K562 (cell line): ENCODE measurements at regions not wholly inside any gene's neighbourhood (a gene's known extent, or its start where the extent isn't known, plus 50 kb on each side); places are given as distances from the start of the nearest gene placed in this dataset.
A peak's percentile ranks its signal among the peaks of the same experiment; 100 is the strongest.

Source experiments
- ATAC-seq: fragments of 200-7000 bp; cut with Tn5 transposase; 3 replicates; pipeline ENCODE4 v1.9.1; 2020; ENCODE audit warnings: moderate library complexity
- BruUV-seq: library from RNA; stranded (reverse); fragments of 400-500 nt; replicated peaks from 2 replicates; lab custom pipeline; 2021; lab: Mats Ljungman, UMichigan
- CTCF ChIA-PET: fragments of 300-600 bp; formaldehyde crosslinking; extraction: SDS; loops from one replicate; lab custom pipeline; 2021; ENCODE audit warnings: low intra/inter-chr PET ratio; lab: Yijun Ruan, JAX
- POLR2A ChIA-PET: fragments of 300-600, 350-650 bp; sonication (Branson Sonifier 250); formaldehyde crosslinking; extraction: SDS; loops from one replicate; lab custom pipeline; 2021; ENCODE audit warnings: antibody characterized with exemption, inconsistent platforms; lab: Yijun Ruan, JAX
- DNase-seq, 4 experiments: peaks; one replicate each; pipeline versions ENCODE4 v3.0.0 to v3.0.0-alpha.2; 2011 to 2018; ENCODE audit warnings: low spot score in 3 of 4, mixed read lengths in 3 of 4; ENCODE audit errors: extremely low read depth in 1 of 4
- FAIRE-seq: peaks from 2 replicates; lab custom pipeline; 2011; peaks lifted over from hg19 to GRCh38; lab: Jason Lieb, UNC
- H2AFZ ChIP-seq: 2 replicates; pipeline ENCODE4 v1.6.0; 2011; ENCODE audit warnings: low read depth, low read length, control low read depth, inconsistent platforms
- H3K27ac ChIP-seq: fragments of 200-600 bp; 3 replicates; pipeline ENCODE4 v1.8.0; 2011; ENCODE audit warnings: low read depth, mild to moderate bottlenecking, control low read depth, inconsistent platforms, low read length, moderate library complexity, mixed read lengths; ENCODE audit errors: extremely low read depth
- H3K27me3 ChIP-seq, 2 experiments: fragments of 300-600 bp in 1 of 2; 2 replicates in 1 of 2; 3 replicates in 1 of 2; pipeline versions ENCODE4 v1.6.0 to v1.8.0; 2011; ENCODE audit warnings: inconsistent platforms in 2 of 2, low read length in 2 of 2, mild to moderate bottlenecking in 1 of 2, mixed read lengths in 1 of 2, moderate library complexity in 1 of 2; ENCODE audit not compliant: control insufficient read depth in 2 of 2, insufficient read depth in 2 of 2
- H3K36me3 ChIP-seq: fragments of 300-600 bp; 3 replicates; pipeline ENCODE4 v1.8.0; 2011; ENCODE audit warnings: mild to moderate bottlenecking, low read length, inconsistent platforms; ENCODE audit not compliant: control insufficient read depth, insufficient read depth
- H3K4me1 ChIP-seq, 2 experiments: fragments of 200-600 bp in 1 of 2; replicated peaks in 1 of 2; 2 replicates in 1 of 2; 3 replicates in 1 of 2; pipeline versions ENCODE4 v1.5.1 to v1.8.0; 2011; ENCODE audit warnings: inconsistent platforms in 2 of 2, low read length in 2 of 2, mild to moderate bottlenecking in 1 of 2, mixed read lengths in 1 of 2, moderate library complexity in 1 of 2; ENCODE audit not compliant: control insufficient read depth in 2 of 2, insufficient read depth in 2 of 2
- H3K4me2 ChIP-seq: 2 replicates; pipeline ENCODE4 v1.6.1; 2011; ENCODE audit warnings: low read length, control low read depth, inconsistent platforms, mixed read lengths; ENCODE audit not compliant: insufficient read depth
- H3K4me3 ChIP-seq: fragments of 200-600 bp; sonication (generic), shearing (Covaris generic); 2 replicates; pipeline ENCODE4 v1.5.1; 2016; ENCODE audit warnings: control low read depth, inconsistent platforms
- H3K79me2 ChIP-seq: fragments of 200-600 bp; 3 replicates; pipeline ENCODE4 v1.8.0; 2011; ENCODE audit warnings: low read length, inconsistent platforms; ENCODE audit not compliant: control insufficient read depth, insufficient read depth
- H3K9ac ChIP-seq, 2 experiments: 2 replicates each; pipeline versions ENCODE4 v1.6.0 to v1.6.1; 2011; ENCODE audit warnings: low read depth in 2 of 2, low read length in 2 of 2, control low read depth in 1 of 2, inconsistent platforms in 1 of 2, mild to moderate bottlenecking in 1 of 2, mixed read lengths in 1 of 2; ENCODE audit not compliant: insufficient read depth in 1 of 2
- H3K9me1 ChIP-seq: one replicate; pipeline ENCODE4 v1.6.0; 2011; ENCODE audit warnings: inconsistent platforms, mild to moderate bottlenecking, low read length, moderate library complexity; ENCODE audit not compliant: control insufficient read depth, insufficient read depth
- H3K9me3 ChIP-seq: replicated peaks from 2 replicates; pipeline ENCODE4 v1.5.1; 2011; ENCODE audit warnings: low read depth, low read length, inconsistent platforms; ENCODE audit not compliant: control insufficient read depth, insufficient read depth
- H4K20me1 ChIP-seq: replicated peaks from 2 replicates; pipeline ENCODE4 v1.6.1; 2011; ENCODE audit warnings: low read length, inconsistent platforms, mixed read lengths; ENCODE audit not compliant: control insufficient read depth, insufficient read depth
- C11orf30 ChIP-seq: fragments of 450-650 bp; IDR thresholded peaks from 2 replicates; pipeline ENCODE4 v1.6.1; 2016; ENCODE audit warnings: low read depth, mild to moderate bottlenecking
- MAFG ChIP-seq: fragments of 450-650 bp; conservative IDR thresholded peaks from 2 replicates; pipeline ENCODE4 v1.6.1; 2016; ENCODE audit warnings: missing genetic modification characterization, missing compliant biosample characterization
- NFE2 ChIP-seq: IDR thresholded peaks from 2 replicates; pipeline ENCODE4 v1.6.1; 2014; ENCODE audit warnings: antibody characterized with exemption, low read depth
- NFIC ChIP-seq: fragments of 450-650 bp; IDR thresholded peaks from 2 replicates; pipeline ENCODE4 v1.6.1; 2017; ENCODE audit warnings: mild to moderate bottlenecking, inconsistent platforms
- NFXL1 ChIP-seq: fragments of 450-650 bp; formaldehyde crosslinking; IDR thresholded peaks from 2 replicates; pipeline ENCODE4 v1.4.0; 2021; ENCODE audit warnings: mild to moderate bottlenecking
- ZBTB11 ChIP-seq, 3 experiments: fragments of 200-800 bp in 1 of 3; fragments of 250-450 bp in 1 of 3; fragments of 450-650 bp in 1 of 3; sonication (Bioruptor Pico) in 1 of 3; sonication (Bioruptor generic) in 1 of 3; formaldehyde crosslinking in 1 of 3; IDR thresholded peaks; 2 replicates each; pipeline versions ENCODE4 v1.6.1 to v1.8.0; 2016 to 2022; ENCODE audit warnings: mild to moderate bottlenecking in 2 of 3, missing genetic modification characterization in 2 of 3, missing compliant biosample characterization in 1 of 3, moderate library complexity in 1 of 3
- ZNF316 ChIP-seq: fragments of 450-650 bp; IDR thresholded peaks from 2 replicates; pipeline ENCODE4 v1.6.1; 2016
- ZNF507 ChIP-seq: conservative IDR thresholded peaks from 2 replicates; pipeline ENCODE4 v1.6.1; 2017; ENCODE audit warnings: missing genetic modification characterization, missing compliant biosample characterization
- WGBS: fragments of 100-300 bp; shearing (Covaris generic); methylation state at CpG from one replicate; pipeline ENCODE4 v1.1.6; 2016; ENCODE audit warnings: low coverage, mixed read lengths; ENCODE audit not compliant: insufficient coverage; ENCODE audit errors: missing lambda C conversion rate; 5-methylcytosine and 5-hydroxymethylcytosine counted together
- in situ Hi-C: fragments of 300-500 bp; cut with MboI; formaldehyde crosslinking; loops from 4 replicates; pipeline ENCODE4 v1.15.0; 2018; ENCODE audit warnings: inconsistent platforms, mixed read lengths
- intact Hi-C: fragments of 100-400 bp; cut with micrococcal nuclease; formaldehyde crosslinking; loops from 2 replicates; pipeline ENCODE4 v1.14.2; 2022

- FAIRE-seq (no peak), DNase-seq (no peak), ATAC-seq (peak; percentile 26; the same call in 2 of the 3 replicates)
- H3K9ac ChIP-seq, result peak overlapping the region in 1 of 2 experiments; percentile 75; a peak in 1 of 4 replicates
- H3K79me2 ChIP-seq, result no peaks in the 10 kb centered on the region
- peak overlapping the region; percentile 48; the same call in 1 of the 2 replicates for H2AFZ ChIP-seq
- no peaks in the 10 kb centered on the region for H3K27me3 ChIP-seq
- H3K9me3 ChIP-seq, result no peaks in the 10 kb centered on the region
- H3K4me2 ChIP-seq, result peak overlapping the region; percentile 40; the same call in 1 of the 2 replicates
- no peaks in the 10 kb centered on the region for H3K36me3 ChIP-seq
- H3K4me1 ChIP-seq, result peaks cover 4 to 6% of the 10 kb centered on the region in 2 experiments; a peak in 2 of 5 replicates
- no TSS peak for BruUV-seq
- ChIA-PET POLR2A (interaction anchor here (0.6 to 1.3 kb wide), 2 partner anchors 16 to 152 kb away, joined by 3 read pairs; no protein-coding TSS in a partner anchor), CTCF (no interaction called here)
- no peak for TF ChIP-seq NFXL1 (CRISPR knock-in tag)
- no peak for TF ChIP-seq ZNF507 (tag)
- peak; percentile 62 for TF ChIP-seq C11orf30
- peak; percentile 79 for TF ChIP-seq NFIC
- peak; percentile 50 for TF ChIP-seq MAFG (tag)
- TF ChIP-seq ZNF316, result peak; percentile 37; the same call in 1 of the 2 replicates
- peak; percentile 56; the same call in 1 of the 2 replicates for TF ChIP-seq NFE2
- TF ChIP-seq ZBTB11 (CRISPR knock-in tag; IDR thresholded peaks at IDR 0.05), result no peak
- intact Hi-C loops (no loop called here), in situ Hi-C loops (no loop called here)
- no peak overlapping the region for H3K27ac ChIP-seq
- 39% methylated on average over 11 of the region's 11 CpGs for WGBS
- no peak overlapping the region for H3K4me3 ChIP-seq
- no peaks in the 10 kb centered on the region for H4K20me1 ChIP-seq
- no peaks in the 10 kb centered on the region for H3K9me1 ChIP-seq
Observed at GRCh38 chr12:126936181-126936851, 1330.7 kb upstream of the TMEM132C start.
